HCEC 1CT (cell line): ENCODE measurements at regions not wholly inside any gene's neighbourhood (a gene's known extent, or its start where the extent isn't known, plus 50 kb on each side); places are given as distances from the start of the nearest gene placed in this dataset.
"Not testable (repeated sequence)": the region's sequence is repeated elsewhere in the genome, so short reads cannot be mapped to it uniquely, and the experiment has no call there.

ENCODE experiments used
- DNase-seq: peaks from one replicate; pipeline ENCODE4 v3.0.0-alpha.2; 2017

- DNase-seq: peak; percentile 43
These were observed 63.0 kb downstream of the HOXA1 start for GRCh38 chr7:27032839-27033238.

- DNase-seq: peak; percentile 89
These were observed 64.3 kb downstream of the HOXA1 start for GRCh38 chr7:27031289-27032172.

GRCh38 chr7:27030393-27031050 lies 65.3 kb downstream of the HOXA1 start:
- no peak for DNase-seq

GRCh38 chr7:27025270-27025669 lies 70.5 kb downstream of the HOXA1 start:
- no peak for DNase-seq

- no peak for DNase-seq
These were observed 85.7 kb downstream of the HOXA1 start for GRCh38 chr7:27010068-27010467.

- no peak for DNase-seq
These were observed 95.3 kb downstream of the HOXA1 start for GRCh38 chr7:27000496-27000895.

- not testable (repeated sequence) for DNase-seq
These were observed 97.5 kb downstream of the HOXA1 start for GRCh38 chr7:26998284-26998683.

GRCh38 chr7:26995666-26996065 lies 100.1 kb downstream of the HOXA1 start:
- no peak for DNase-seq

- peak; percentile 54 for DNase-seq
These were observed 101.7 kb downstream of the HOXA1 start for GRCh38 chr7:26993816-26994810.

GRCh38 chr7:26992670-26993069 lies 103.1 kb downstream of the HOXA1 start:
- no peak for DNase-seq

GRCh38 chr7:26991796-26992195 lies 104.0 kb downstream of the HOXA1 start:
- DNase-seq: no peak

- no peak for DNase-seq
These were observed 105.7 kb downstream of the HOXA1 start for GRCh38 chr7:26989897-26990670.

GRCh38 chr7:26988836-26989374 lies 106.9 kb downstream of the HOXA1 start:
- DNase-seq: no peak

- DNase-seq: no peak
These were observed 108.5 kb downstream of the HOXA1 start for GRCh38 chr7:26987338-26987737.

- no peak for DNase-seq
These were observed 113.8 kb upstream of the SKAP2 start for GRCh38 chr7:26978146-26978545.

GRCh38 chr7:26976840-26977239 lies 112.5 kb upstream of the SKAP2 start:
- no peak for DNase-seq

GRCh38 chr7:26971924-26972323 lies 107.5 kb upstream of the SKAP2 start:
- not testable (repeated sequence) for DNase-seq

- no peak for DNase-seq
These were observed 101.3 kb upstream of the SKAP2 start for GRCh38 chr7:26965724-26966123.

- no peak for DNase-seq
These were observed 99.9 kb upstream of the SKAP2 start for GRCh38 chr7:26964156-26964808.

- DNase-seq: peak; percentile 40
These were observed 94.9 kb upstream of the SKAP2 start for GRCh38 chr7:26959290-26959689.

- DNase-seq: peak; percentile 95
These were observed 94.4 kb upstream of the SKAP2 start for GRCh38 chr7:26958834-26959233.
